ENCODE measurements at regions not wholly inside any gene's neighbourhood (a gene's known extent, or its start where the extent isn't known, plus 50 kb on each side); places are given as distances from the start of the nearest gene placed in this dataset.

- DNase-seq, result peak; percentile 28
These were observed 110.8 kb downstream of the MTNR1B start for GRCh38 chr11:93080146-93080759.

GRCh38 chr11:93081694-93082093, 112.2 kb downstream of the MTNR1B start:
- DNase-seq, result no peak

GRCh38 chr11:93082900-93083299, 113.4 kb downstream of the MTNR1B start:
- DNase-seq, result no peak

- no peak for DNase-seq
These were observed 112.9 kb downstream of the SLC36A4 start for GRCh38 chr11:93084727-93085505.

- DNase-seq, result no peak
These were observed 108.2 kb downstream of the SLC36A4 start for GRCh38 chr11:93089474-93090102.
